Endothelial cell of umbilical vein (primary cell): ENCODE measurements at regions not wholly inside any gene's neighbourhood (a gene's known extent, or its start where the extent isn't known, plus 50 kb on each side); places are given as distances from the start of the nearest gene placed in this dataset.

Source experiments
- BruUV-seq: library from RNA; stranded (reverse); fragments of 400-500 nt; replicated peaks from 2 replicates; lab custom pipeline; 2021; lab: Mats Ljungman, UMichigan
- CTCF ChIA-PET: fragments of 300-600, 350-600 bp; sonication (Branson Sonifier 250); formaldehyde crosslinking; loops from one replicate; lab custom pipeline; 2021; ENCODE audit warnings: antibody characterized with exemption, inconsistent platforms; lab: Charles Lee
- POLR2A ChIA-PET: fragments of 300-600, 350-600 bp; sonication (Branson Sonifier 250); formaldehyde crosslinking; loops from one replicate; lab custom pipeline; 2021; ENCODE audit warnings: antibody characterized with exemption, inconsistent platforms; lab: Charles Lee
- DNase-seq: peaks from one replicate; pipeline ENCODE4 v3.0.0-alpha.2; 2011; ENCODE audit warnings: low read depth, low spot score
- FAIRE-seq: peaks from 2 replicates; lab custom pipeline; 2011; peaks lifted over from hg19 to GRCh38; lab: Jason Lieb, UNC
- H2AFZ ChIP-seq: 2 replicates; pipeline ENCODE4 v1.6.0; 2012; ENCODE audit warnings: low read depth, low read length, control low read depth, inconsistent platforms
- H3K27ac ChIP-seq: 2 replicates; pipeline ENCODE4 v1.5.1; 2011; ENCODE audit warnings: low read depth, mild to moderate bottlenecking, control low read depth, low read length, moderate library complexity; ENCODE audit not compliant: insufficient read depth
- H3K27me3 ChIP-seq, 2 experiments: 2 replicates each; pipeline versions ENCODE4 v1.6.0 to v1.6.1; 2011; ENCODE audit warnings: low read length in 2 of 2, mixed read lengths in 1 of 2; ENCODE audit not compliant: control insufficient read depth in 2 of 2, insufficient read depth in 2 of 2
- H3K36me3 ChIP-seq, 2 experiments: 2 replicates in 1 of 2; 3 replicates in 1 of 2; pipeline ENCODE4 v1.5.1; 2011; ENCODE audit warnings: low read length in 2 of 2, mild to moderate bottlenecking in 1 of 2, moderate library complexity in 1 of 2; ENCODE audit not compliant: control insufficient read depth in 2 of 2, insufficient read depth in 2 of 2; ENCODE audit errors: extremely low read depth in 1 of 2
- H3K4me1 ChIP-seq: 3 replicates; pipeline ENCODE4 v1.5.1; 2011; ENCODE audit warnings: mild to moderate bottlenecking, low read length; ENCODE audit not compliant: control insufficient read depth, insufficient read depth; ENCODE audit errors: extremely low read depth
- H3K4me2 ChIP-seq: 2 replicates; pipeline ENCODE4 v1.6.1; 2011; ENCODE audit warnings: low read length, control low read depth, mixed read lengths; ENCODE audit not compliant: insufficient read depth
- H3K4me3 ChIP-seq, 3 experiments: fragments of 200-600 bp in 1 of 3; sonication (generic), shearing (Covaris generic) in 1 of 3; replicated peaks in 1 of 3; 2 replicates each; pipeline ENCODE4 v1.5.1; 2011 to 2016; ENCODE audit warnings: control low read depth in 3 of 3, low read length in 3 of 3, mild to moderate bottlenecking in 2 of 3, inconsistent platforms in 1 of 3, low read depth in 1 of 3, moderate library complexity in 1 of 3; ENCODE audit not compliant: insufficient read depth in 1 of 3
- H3K79me2 ChIP-seq: 2 replicates; pipeline ENCODE4 v1.6.0; 2012; ENCODE audit warnings: low read length, inconsistent platforms; ENCODE audit not compliant: control insufficient read depth, insufficient read depth
- H3K9ac ChIP-seq: replicated peaks from 2 replicates; pipeline ENCODE3; 2011; ENCODE audit warnings: low read length, control low read depth; ENCODE audit not compliant: insufficient read depth; ENCODE audit errors: extremely low read depth
- H3K9me1 ChIP-seq: replicated peaks from 3 replicates; pipeline ENCODE4 v1.6.0; 2011; ENCODE audit warnings: mild to moderate bottlenecking, low read length; ENCODE audit not compliant: control insufficient read depth, insufficient read depth; ENCODE audit errors: extremely low read depth
- H3K9me3 ChIP-seq: replicated peaks from 2 replicates; pipeline ENCODE4 v1.5.1; 2012; ENCODE audit warnings: low read length, inconsistent platforms; ENCODE audit not compliant: control insufficient read depth, insufficient read depth
- H4K20me1 ChIP-seq: replicated peaks from 2 replicates; pipeline ENCODE3; 2011; ENCODE audit warnings: mild to moderate bottlenecking, low read length; ENCODE audit not compliant: control insufficient read depth, insufficient read depth; ENCODE audit errors: extremely low read depth
- CTCF ChIP-seq, 2 donors: IDR thresholded peaks; 1 replicate in 1 of 2; 2 replicates in 1 of 2; pipeline ENCODE4 v1.5.1; 2011; ENCODE audit warnings: low read length in 2 of 2, mild to moderate bottlenecking in 2 of 2, moderate library complexity in 2 of 2, control low read depth in 1 of 2, inconsistent platforms in 1 of 2, low read depth in 1 of 2; ENCODE audit not compliant: insufficient read depth in 1 of 2; ENCODE audit errors: extremely low read depth in 1 of 2
- EZH2 ChIP-seq: IDR thresholded peaks from 2 replicates; pipeline ENCODE4 v1.6.1; 2012; ENCODE audit warnings: borderline replicate concordance, low read depth, mild to moderate bottlenecking, moderate library complexity, low read length, inconsistent platforms; ENCODE audit not compliant: severe bottlenecking
- FOS ChIP-seq: IDR thresholded peaks from 2 replicates; pipeline ENCODE4 v1.6.1; 2011; ENCODE audit warnings: mild to moderate bottlenecking, low read length, moderate library complexity, borderline replicate concordance; ENCODE audit not compliant: insufficient read depth
- GATA2 ChIP-seq: IDR thresholded peaks from 2 replicates; pipeline ENCODE4 v1.7.0; 2011; ENCODE audit warnings: low read depth, mild to moderate bottlenecking, moderate library complexity, mixed read lengths, low read length; ENCODE audit not compliant: insufficient read length, insufficient read depth
- JUN ChIP-seq: IDR thresholded peaks from 2 replicates; pipeline ENCODE4 v1.6.1; 2011; ENCODE audit warnings: borderline replicate concordance, low read depth; ENCODE audit not compliant: insufficient read length, insufficient read depth
- MAX ChIP-seq: IDR thresholded peaks from 2 replicates; pipeline ENCODE4 v1.6.1; 2011; ENCODE audit not compliant: insufficient read depth, insufficient read length
- MYC ChIP-seq: IDR thresholded peaks from one replicate; pipeline ENCODE4 v1.6.1; 2011; ENCODE audit warnings: mild to moderate bottlenecking, low read depth, low read length
- POLR2A ChIP-seq: IDR thresholded peaks from 2 replicates; pipeline ENCODE4 v1.6.1; 2012; ENCODE audit warnings: low read depth, mild to moderate bottlenecking, control low read depth, low read length
- POLR2AphosphoS5 ChIP-seq: IDR thresholded peaks from 2 replicates; pipeline ENCODE4 v1.6.1; 2012; ENCODE audit warnings: low read depth, mild to moderate bottlenecking, control low read depth, low read length, moderate library complexity; ENCODE audit not compliant: insufficient read depth
- dilution Hi-C: fragments of 300-500 bp; cut with MboI; formaldehyde crosslinking; loops from one replicate; pipeline ENCODE4 v1.15.0; 2019; ENCODE audit warnings: low sequenced_read_pairs; ENCODE audit not compliant: extremely low pct_ligation_motif_present
- intact Hi-C: fragments of 100-400 bp; cut with micrococcal nuclease; formaldehyde crosslinking; loops from one replicate; pipeline ENCODE4 v1.10.0; 2022

GRCh38 chr2:120661551-120661950, 74.1 kb upstream of the GLI2 start:
- dilution Hi-C loops: no loop called here
- no peak overlapping the region for H2AFZ ChIP-seq
- CTCF ChIA-PET: no interaction called here

More at GRCh38 chr2:120661551-120661950, 74.1 kb upstream of the GLI2 start:
- no peak overlapping the region for H3K4me2 ChIP-seq
- TF ChIP-seq MYC: no peak
- TF ChIP-seq FOS: no peak
- TF ChIP-seq JUN: no peak
- TF ChIP-seq GATA2: no peak
- TF ChIP-seq EZH2: no peak
- TF ChIP-seq POLR2A: no peak
- TF ChIP-seq MAX: no peak
- TF ChIP-seq CTCF (IDR thresholded peaks at IDR 0.05; ENCODE audit: extremely low read depth in 1 of 2, insufficient read depth in 1 of 2, low read depth in 1 of 2, low read length in 2 of 2): no peak
- no peak for TF ChIP-seq POLR2AphosphoS5
- POLR2A ChIA-PET: no interaction called here
- H3K27me3 ChIP-seq: peaks cover 8 to 15% of the 10 kb centered on the region in 2 experiments
- H3K79me2 ChIP-seq: no peaks in the 10 kb centered on the region
- H3K4me3 ChIP-seq: no peak overlapping the region
- H3K9me1 ChIP-seq: no peaks in the 10 kb centered on the region
- H3K36me3 ChIP-seq: no peaks in the 10 kb centered on the region
- peaks cover under 1% of the 10 kb centered on the region for H3K9me3 ChIP-seq
- H4K20me1 ChIP-seq: no peaks in the 10 kb centered on the region
- no peaks in the 10 kb centered on the region for H3K4me1 ChIP-seq
- no peak overlapping the region for H3K9ac ChIP-seq
- intact Hi-C loops: no loop called here
- no peak for FAIRE-seq
- no peak for DNase-seq
- BruUV-seq: no TSS peak
- H3K27ac ChIP-seq: no peak overlapping the region
